GM12872 (cell line): ENCODE measurements at regions not wholly inside any gene's neighbourhood (a gene's known extent, or its start where the extent isn't known, plus 50 kb on each side); places are given as distances from the start of the nearest gene placed in this dataset.

Experiments used
- TF ChIP-seq, protein P1 (sequence below): IDR thresholded peaks from 3 replicates; pipeline ENCODE4 v1.5.1; 2011; ENCODE audit warnings: low read depth, mild to moderate bottlenecking, low read length, moderate library complexity; ENCODE audit not compliant: insufficient read depth

DNA sequence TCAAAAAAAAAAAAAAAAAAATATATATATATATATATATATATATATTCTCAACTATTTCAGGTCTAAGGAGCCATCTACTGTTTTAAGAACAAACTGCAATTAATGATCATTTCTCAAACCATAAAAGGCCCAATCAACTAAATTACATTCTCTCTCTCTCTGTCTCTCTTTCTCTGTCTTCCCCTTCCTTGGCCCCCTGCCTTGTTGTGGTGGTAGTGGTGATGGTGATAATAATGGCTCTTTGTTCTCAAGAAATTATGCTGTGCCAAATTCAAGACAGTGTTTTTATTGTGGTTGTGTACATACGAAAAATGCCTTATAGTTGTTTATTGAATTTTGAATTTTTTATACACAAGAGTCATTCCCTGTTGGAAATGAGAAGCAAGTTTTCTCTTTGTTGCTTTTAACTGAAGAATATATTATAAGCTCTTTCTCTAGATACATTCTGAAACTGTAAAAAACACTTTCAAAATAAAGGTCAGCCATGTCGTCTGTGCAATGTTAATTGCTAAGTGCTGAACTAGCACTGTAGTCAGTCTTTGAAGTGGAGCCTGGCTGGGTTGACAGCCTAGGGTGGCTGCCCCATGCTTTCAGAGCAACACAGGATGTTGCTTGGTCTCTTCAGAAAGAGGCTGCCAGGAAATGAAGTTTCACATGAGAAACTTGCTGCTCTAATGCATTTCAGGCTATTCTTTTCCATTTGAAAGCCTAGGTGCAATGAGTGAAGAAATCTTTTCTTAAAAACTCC, 96.0 kb downstream of the HINT1 start:
- TF ChIP-seq, protein P1, sequence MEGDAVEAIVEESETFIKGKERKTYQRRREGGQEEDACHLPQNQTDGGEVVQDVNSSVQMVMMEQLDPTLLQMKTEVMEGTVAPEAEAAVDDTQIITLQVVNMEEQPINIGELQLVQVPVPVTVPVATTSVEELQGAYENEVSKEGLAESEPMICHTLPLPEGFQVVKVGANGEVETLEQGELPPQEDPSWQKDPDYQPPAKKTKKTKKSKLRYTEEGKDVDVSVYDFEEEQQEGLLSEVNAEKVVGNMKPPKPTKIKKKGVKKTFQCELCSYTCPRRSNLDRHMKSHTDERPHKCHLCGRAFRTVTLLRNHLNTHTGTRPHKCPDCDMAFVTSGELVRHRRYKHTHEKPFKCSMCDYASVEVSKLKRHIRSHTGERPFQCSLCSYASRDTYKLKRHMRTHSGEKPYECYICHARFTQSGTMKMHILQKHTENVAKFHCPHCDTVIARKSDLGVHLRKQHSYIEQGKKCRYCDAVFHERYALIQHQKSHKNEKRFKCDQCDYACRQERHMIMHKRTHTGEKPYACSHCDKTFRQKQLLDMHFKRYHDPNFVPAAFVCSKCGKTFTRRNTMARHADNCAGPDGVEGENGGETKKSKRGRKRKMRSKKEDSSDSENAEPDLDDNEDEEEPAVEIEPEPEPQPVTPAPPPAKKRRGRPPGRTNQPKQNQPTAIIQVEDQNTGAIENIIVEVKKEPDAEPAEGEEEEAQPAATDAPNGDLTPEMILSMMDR: no peak

DNA sequence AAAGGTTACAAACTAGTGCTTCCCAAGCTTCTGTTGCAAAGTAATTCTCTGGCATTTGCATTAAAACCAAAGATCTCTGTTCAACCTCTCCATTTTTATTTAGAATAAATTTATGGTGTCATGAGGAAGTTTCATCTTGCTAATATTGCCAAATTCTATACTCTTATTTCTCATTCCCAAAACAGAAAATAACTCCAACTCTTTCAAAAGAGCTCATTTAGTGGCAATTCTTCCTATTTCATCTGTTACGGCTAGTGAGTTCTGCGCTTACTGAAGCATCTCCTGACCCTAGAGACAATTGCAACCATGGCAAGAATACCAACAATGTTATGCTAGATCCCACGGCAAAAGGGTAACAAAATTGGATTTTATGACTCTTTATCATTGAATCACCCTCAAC, 97.0 kb downstream of the HINT1 start:
- TF ChIP-seq, protein P1: no peak

DNA sequence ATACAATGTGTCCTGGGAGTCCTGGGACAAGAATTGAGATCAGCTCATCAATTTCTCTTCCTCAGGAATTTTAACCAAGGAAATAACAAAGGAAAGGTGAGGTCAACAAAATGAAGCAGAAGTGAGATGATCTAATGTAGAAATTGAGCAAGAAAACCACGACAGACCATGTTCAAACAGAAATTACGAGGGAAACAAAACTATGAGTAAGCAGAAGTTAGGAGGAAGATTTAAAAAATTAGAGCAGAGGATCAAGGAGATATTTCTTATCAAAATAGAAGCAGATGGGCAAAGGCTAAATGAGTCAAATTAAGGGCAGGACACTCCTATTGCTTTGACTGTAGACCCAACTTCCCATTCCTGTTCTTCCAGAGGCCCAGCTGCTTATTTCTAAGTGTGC, 97.4 kb downstream of the HINT1 start:
- TF ChIP-seq, protein P1: no peak

DNA sequence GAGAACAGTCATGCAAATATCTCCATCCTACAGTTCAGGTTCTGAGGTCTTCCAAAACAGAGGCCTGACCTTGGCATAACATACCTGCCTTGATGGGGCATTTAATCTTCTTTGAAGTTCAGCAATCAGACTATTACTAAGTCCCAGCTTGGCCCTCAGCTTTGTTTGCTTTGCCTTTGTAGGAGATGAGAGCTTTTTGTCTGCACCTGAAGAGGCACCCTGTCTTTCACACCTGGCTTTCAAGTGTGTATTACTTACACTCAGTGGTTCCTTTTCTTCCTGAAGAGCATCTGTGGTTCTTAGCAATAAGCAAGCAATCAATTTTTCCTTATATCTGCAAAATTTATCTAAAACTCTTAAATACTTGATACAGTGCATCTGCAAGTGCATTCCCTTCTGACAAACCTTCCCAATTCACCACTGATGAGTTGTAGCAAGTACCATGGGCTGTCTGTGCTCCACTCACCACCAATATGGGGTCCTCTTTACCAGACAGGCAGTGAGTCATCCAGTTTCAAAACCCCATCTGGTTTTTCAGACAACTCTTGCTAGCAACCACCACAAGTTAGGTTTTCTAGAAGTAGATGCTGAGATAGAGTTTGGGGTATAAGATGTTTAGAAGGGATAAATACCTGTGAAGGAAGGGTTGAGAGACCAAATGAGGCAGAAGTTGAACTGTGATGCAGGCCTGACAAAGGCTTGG, 100.2 kb downstream of the HINT1 start:
- TF ChIP-seq, protein P1: no peak

DNA sequence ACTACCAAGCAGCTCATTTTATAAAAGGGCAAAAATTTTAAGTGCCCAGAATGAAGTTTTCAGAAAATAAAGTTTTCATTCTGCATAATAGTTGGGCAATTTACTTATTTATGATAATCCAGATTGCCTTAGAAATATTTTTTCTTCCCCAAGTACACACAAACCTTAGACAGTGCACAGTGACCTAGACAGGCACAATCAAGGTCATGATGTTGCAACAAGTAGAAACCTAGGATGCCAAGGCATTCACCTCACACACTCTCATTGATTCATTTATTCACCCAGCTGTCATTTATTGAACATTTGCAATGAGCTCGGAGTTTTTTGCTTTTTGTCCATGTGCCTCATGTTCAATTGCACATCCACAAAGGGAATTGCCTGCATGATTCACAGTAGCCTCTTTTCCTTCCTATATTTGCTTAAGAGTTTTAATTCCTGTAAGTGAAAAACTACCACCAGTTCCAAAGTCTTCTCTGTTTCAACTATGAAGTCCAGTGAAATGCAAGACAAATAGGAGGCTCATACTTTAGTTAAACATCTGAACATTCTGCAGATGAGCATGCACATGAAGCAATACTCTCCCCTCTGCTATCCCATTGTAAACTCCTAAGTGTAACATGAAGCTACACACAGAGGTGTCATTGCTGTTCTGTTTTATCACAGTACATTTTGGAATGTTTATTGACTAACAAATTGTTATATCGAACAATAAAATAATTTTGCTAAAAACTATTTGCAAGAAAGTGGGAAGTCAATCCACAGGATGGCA, 122.9 kb downstream of the HINT1 start:
- TF ChIP-seq, protein P1: no peak

DNA sequence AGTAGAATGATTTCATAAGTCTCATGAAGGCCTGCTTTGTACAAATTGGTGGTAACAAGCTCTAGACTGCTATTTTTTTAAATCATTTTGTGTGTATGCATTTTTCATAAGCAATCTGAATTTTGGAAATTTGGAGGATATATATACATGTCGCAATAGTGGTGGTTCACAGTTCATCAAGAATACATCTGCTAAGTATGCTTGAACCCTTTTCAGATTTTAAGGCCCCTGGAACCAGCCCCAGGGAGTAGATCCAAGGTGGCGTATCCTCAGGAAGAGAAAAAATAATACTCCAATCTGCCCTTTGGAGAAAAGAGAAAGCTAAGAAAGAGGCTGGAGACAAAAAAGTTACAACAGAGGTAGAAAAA, 141.6 kb downstream of the HINT1 start:
- TF ChIP-seq, protein P1: no peak

DNA sequence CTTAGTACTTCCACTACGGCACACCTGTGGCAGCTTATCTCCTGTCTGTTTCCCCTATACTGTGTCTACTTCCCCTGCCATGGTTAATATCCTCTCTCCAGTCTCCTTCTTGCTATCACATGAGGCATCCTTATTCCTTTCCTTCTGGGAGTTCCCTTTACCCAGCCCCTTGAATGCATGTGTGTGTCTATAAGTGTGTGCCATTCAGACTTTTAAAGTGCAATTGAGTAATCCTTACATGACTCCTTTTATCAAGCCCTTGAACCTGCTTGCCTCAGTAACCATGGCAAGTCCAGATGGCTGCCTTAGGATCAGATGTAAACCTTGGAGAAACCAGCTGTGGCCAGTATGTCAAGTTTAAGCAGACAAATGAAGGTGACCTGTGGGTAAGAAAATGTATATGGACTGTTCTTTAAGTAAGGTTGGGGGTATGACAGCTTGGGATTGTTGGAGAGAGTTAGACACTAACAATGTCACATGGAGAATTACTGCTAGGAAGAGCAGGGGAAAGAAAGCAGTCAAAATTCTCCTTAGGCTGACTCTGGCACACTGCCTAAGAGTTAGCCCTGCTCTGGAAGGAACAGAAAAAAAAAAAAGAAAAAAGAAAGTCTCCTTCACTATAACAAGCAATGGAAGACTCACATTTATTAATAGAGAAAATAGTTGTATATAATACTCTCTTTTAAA, 142.1 kb downstream of the HINT1 start:
- TF ChIP-seq, protein P1: no peak
